ENCODE measurements at regions not wholly inside any gene's neighbourhood (a gene's known extent, or its start where the extent isn't known, plus 50 kb on each side); places are given as distances from the start of the nearest gene placed in this dataset.

DNA sequence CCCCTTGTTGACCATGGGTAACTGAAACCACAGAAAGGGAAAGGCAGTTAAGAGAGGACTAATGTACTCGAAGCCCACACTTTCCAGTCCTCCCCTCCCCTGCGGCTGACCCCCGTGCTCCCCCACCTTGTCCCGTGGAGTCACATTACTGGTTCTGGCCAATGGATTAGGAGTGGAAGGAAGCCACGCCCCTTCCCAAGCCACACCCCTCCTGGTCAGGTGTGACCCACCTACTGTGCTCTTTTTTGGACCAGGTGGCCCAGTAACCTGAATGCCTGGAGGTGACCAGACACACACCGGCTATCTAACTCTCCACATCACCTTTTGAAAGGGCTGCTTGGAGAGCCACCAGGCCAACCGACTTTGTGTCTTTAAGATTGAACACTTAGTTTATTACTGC, 109.3 kb upstream of the MSX1 start:
- no peak for TF ChIP-seq RCOR1 (IDR thresholded peaks at IDR 0.05; ENCODE audit: low read length)
- no peak for TF ChIP-seq EZH2phosphoT487 (IDR thresholded peaks at IDR 0.05; ENCODE audit: borderline replicate concordance, low read depth)
- TF ChIP-seq TAF1 (IDR thresholded peaks at IDR 0.05; ENCODE audit: borderline replicate concordance, low read depth, low read length) = no peak
- TF ChIP-seq, protein P1, sequence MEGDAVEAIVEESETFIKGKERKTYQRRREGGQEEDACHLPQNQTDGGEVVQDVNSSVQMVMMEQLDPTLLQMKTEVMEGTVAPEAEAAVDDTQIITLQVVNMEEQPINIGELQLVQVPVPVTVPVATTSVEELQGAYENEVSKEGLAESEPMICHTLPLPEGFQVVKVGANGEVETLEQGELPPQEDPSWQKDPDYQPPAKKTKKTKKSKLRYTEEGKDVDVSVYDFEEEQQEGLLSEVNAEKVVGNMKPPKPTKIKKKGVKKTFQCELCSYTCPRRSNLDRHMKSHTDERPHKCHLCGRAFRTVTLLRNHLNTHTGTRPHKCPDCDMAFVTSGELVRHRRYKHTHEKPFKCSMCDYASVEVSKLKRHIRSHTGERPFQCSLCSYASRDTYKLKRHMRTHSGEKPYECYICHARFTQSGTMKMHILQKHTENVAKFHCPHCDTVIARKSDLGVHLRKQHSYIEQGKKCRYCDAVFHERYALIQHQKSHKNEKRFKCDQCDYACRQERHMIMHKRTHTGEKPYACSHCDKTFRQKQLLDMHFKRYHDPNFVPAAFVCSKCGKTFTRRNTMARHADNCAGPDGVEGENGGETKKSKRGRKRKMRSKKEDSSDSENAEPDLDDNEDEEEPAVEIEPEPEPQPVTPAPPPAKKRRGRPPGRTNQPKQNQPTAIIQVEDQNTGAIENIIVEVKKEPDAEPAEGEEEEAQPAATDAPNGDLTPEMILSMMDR (IDR thresholded peaks at IDR 0.05) = no peak
- TF ChIP-seq GABPA (IDR thresholded peaks at IDR 0.05; ENCODE audit: low read depth) = no peak
- TF ChIP-seq, protein P2, sequence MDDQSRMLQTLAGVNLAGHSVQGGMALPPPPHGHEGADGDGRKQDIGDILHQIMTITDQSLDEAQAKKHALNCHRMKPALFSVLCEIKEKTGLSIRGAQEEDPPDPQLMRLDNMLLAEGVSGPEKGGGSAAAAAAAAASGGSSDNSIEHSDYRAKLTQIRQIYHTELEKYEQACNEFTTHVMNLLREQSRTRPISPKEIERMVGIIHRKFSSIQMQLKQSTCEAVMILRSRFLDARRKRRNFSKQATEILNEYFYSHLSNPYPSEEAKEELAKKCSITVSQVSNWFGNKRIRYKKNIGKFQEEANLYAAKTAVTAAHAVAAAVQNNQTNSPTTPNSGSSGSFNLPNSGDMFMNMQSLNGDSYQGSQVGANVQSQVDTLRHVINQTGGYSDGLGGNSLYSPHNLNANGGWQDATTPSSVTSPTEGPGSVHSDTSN (IDR thresholded peaks at IDR 0.05) = no peak
- no peak for TF ChIP-seq POLR2AphosphoS5 (IDR thresholded peaks at IDR 0.05; ENCODE audit: low read depth, low read length)
- no peak for TF ChIP-seq RAD21 (IDR thresholded peaks at IDR 0.05; ENCODE audit: low read length)
- TF ChIP-seq EP300 (IDR thresholded peaks at IDR 0.05; ENCODE audit: borderline replicate concordance in 1 of 2, low read depth in 1 of 2, low read length in 1 of 2) = no peak

Data from SK-N-SH (cell line).